ENCODE measurements at regions not wholly inside any gene's neighbourhood (a gene's known extent, or its start where the extent isn't known, plus 50 kb on each side); places are given as distances from the start of the nearest gene placed in this dataset.

DNA sequence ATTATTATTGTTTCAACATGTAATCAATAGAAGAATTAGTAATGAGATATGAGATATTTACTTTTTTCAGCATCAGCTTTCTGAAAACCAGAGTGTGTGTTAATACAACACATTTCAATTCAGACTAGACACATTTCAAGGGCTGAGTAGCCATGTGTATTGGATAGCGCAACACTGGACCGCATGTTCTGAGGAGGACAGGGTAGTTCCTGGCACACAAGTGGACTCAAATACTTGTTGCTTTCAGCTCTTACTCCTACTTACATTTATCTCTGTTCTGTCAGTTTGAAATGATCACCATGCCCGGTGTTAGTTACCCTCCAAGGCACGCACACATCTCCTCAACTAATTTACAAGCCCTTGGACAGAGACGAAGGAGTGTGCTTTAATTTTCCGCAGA lies 126.6 kb downstream of the SLC24A2 start:
- no peak for TF ChIP-seq EZH2phosphoT487 (IDR thresholded peaks at IDR 0.05; ENCODE audit: low read length)
- TF ChIP-seq, protein P1, sequence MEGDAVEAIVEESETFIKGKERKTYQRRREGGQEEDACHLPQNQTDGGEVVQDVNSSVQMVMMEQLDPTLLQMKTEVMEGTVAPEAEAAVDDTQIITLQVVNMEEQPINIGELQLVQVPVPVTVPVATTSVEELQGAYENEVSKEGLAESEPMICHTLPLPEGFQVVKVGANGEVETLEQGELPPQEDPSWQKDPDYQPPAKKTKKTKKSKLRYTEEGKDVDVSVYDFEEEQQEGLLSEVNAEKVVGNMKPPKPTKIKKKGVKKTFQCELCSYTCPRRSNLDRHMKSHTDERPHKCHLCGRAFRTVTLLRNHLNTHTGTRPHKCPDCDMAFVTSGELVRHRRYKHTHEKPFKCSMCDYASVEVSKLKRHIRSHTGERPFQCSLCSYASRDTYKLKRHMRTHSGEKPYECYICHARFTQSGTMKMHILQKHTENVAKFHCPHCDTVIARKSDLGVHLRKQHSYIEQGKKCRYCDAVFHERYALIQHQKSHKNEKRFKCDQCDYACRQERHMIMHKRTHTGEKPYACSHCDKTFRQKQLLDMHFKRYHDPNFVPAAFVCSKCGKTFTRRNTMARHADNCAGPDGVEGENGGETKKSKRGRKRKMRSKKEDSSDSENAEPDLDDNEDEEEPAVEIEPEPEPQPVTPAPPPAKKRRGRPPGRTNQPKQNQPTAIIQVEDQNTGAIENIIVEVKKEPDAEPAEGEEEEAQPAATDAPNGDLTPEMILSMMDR (IDR thresholded peaks at IDR 0.05; ENCODE audit: low read length) = no peak
- TF ChIP-seq EZH2 (optimal IDR thresholded peaks at IDR 0.05; ENCODE audit: low read depth, low read length) = no peak

Measured in MM.1S (cell line).